ENCODE measurements at regions not wholly inside any gene's neighbourhood (a gene's known extent, or its start where the extent isn't known, plus 50 kb on each side); places are given as distances from the start of the nearest gene placed in this dataset.

GRCh38 chr2:67689651-67690050 lies 292.5 kb downstream of the ETAA1 start:
- H3K27ac ChIP-seq = no peak overlapping the region
- no peak for TF ChIP-seq CTCF (conservative IDR thresholded peaks at IDR 0.05)

- no peak overlapping the region for H3K27ac ChIP-seq
- TF ChIP-seq CTCF (conservative IDR thresholded peaks at IDR 0.05) = no peak
Observed at GRCh38 chr2:67694445-67694844, 297.3 kb downstream of the ETAA1 start.

- H3K27ac ChIP-seq = no peak overlapping the region
- TF ChIP-seq CTCF (conservative IDR thresholded peaks at IDR 0.05) = no peak
Observed at GRCh38 chr2:67701011-67701410, 303.9 kb downstream of the ETAA1 start.

- no peak for TF ChIP-seq CTCF (conservative IDR thresholded peaks at IDR 0.05)
Observed at GRCh38 chr2:67702284-67702683, 305.2 kb downstream of the ETAA1 start.

GRCh38 chr2:67702937-67703336 lies 305.8 kb downstream of the ETAA1 start:
- H3K27ac ChIP-seq = no peak overlapping the region

More at GRCh38 chr2:67702284-67702683, 305.2 kb downstream of the ETAA1 start:
- no peak overlapping the region for H3K27ac ChIP-seq

GRCh38 chr2:67706082-67706481 lies 308.9 kb downstream of the ETAA1 start:
- H3K27ac ChIP-seq = no peak overlapping the region
- TF ChIP-seq CTCF (conservative IDR thresholded peaks at IDR 0.05) = no peak

More at GRCh38 chr2:67702937-67703336, 305.8 kb downstream of the ETAA1 start:
- TF ChIP-seq CTCF (conservative IDR thresholded peaks at IDR 0.05) = no peak

GRCh38 chr2:67707896-67708295 lies 310.8 kb downstream of the ETAA1 start:
- TF ChIP-seq CTCF (conservative IDR thresholded peaks at IDR 0.05) = no peak

GRCh38 chr2:67709835-67710234 lies 312.7 kb downstream of the ETAA1 start:
- no peak for TF ChIP-seq CTCF (conservative IDR thresholded peaks at IDR 0.05)
- no peak overlapping the region for H3K27ac ChIP-seq

More at GRCh38 chr2:67707896-67708295, 310.8 kb downstream of the ETAA1 start:
- H3K27ac ChIP-seq = no peak overlapping the region
